ENCODE measurements at regions not wholly inside any gene's neighbourhood (a gene's known extent, or its start where the extent isn't known, plus 50 kb on each side); places are given as distances from the start of the nearest gene placed in this dataset.

GRCh38 chr1:216926720-216927510 is 203.7 kb upstream of the ESRRG start:
- TF ChIP-seq ZSCAN20 (CRISPR knock-in tag; IDR thresholded peaks at IDR 0.05): no peak
- no peak for TF ChIP-seq CTCF (IDR thresholded peaks at IDR 0.05)
- TF ChIP-seq HDAC2 (IDR thresholded peaks at IDR 0.05): no peak
- no peak for TF ChIP-seq PHF8 (IDR thresholded peaks at IDR 0.05; ENCODE audit: borderline replicate concordance, low read depth)
- TF ChIP-seq POLR2A (IDR thresholded peaks at IDR 0.05; ENCODE audit: low read length): no peak
- TF ChIP-seq RCOR1 (IDR thresholded peaks at IDR 0.05; ENCODE audit: low read depth, low read length): no peak
- TF ChIP-seq ESRRA (IDR thresholded peaks at IDR 0.05; ENCODE audit: borderline replicate concordance, low read length): no peak
- no peak for TF ChIP-seq RNF2 (IDR thresholded peaks at IDR 0.05; ENCODE audit: borderline replicate concordance, low read depth)
- TF ChIP-seq NPAS2 (CRISPR knock-in tag; IDR thresholded peaks at IDR 0.05; ENCODE audit: borderline replicate concordance): no peak
- no peak for TF ChIP-seq RARB (CRISPR knock-in tag; IDR thresholded peaks at IDR 0.05)
- TF ChIP-seq SMC3 (IDR thresholded peaks at IDR 0.05): no peak
- TF ChIP-seq USF2 (IDR thresholded peaks at IDR 0.05): no peak

Measured in A549 (cell line).